ENCODE measurements at regions not wholly inside any gene's neighbourhood (a gene's known extent, or its start where the extent isn't known, plus 50 kb on each side); places are given as distances from the start of the nearest gene placed in this dataset.

GRCh38 chr5:130436430-130436829, 532.2 kb downstream of the CHSY3 start:
- Histone ChIP-seq H3K9me3 (no peaks in the 10 kb centered on the region), H3K4me1 (no peaks in the 10 kb centered on the region), H3K36me3 (no peaks in the 10 kb centered on the region), H3K27ac (no peak overlapping the region), H3K4me3 (no peak overlapping the region), H3K27me3 (no peaks in the 10 kb centered on the region)
- FAIRE-seq (no peak), DNase-seq (no peak), ATAC-seq (no peak)
- no peak for TF ChIP-seq CTCF (IDR thresholded peaks at IDR 0.05)
- WGBS, 2 donors, result 35 to 41% methylated on average over 1 of the region's 1 CpG
- intact Hi-C loops (cut with DNase I), result no loop called here

GRCh38 chr5:130427222-130427955, 523.1 kb downstream of the CHSY3 start:
- no peak for TF ChIP-seq CTCF (IDR thresholded peaks at IDR 0.05)
- ATAC-seq, result no peak
- no peak for FAIRE-seq
- 68 to 75% methylated on average over 6 of the region's 6 CpGs for WGBS, 2 donors
- Histone ChIP-seq H3K4me3 (no peak overlapping the region), H3K27ac (no peak overlapping the region), H3K27me3 (no peaks in the 10 kb centered on the region), H3K36me3 (no peaks in the 10 kb centered on the region), H3K9me3 (no peaks in the 10 kb centered on the region), H3K4me1 (no peaks in the 10 kb centered on the region)
- intact Hi-C loops (cut with DNase I), result no loop called here
- DNase-seq, result no peak

- ATAC-seq (no peak), FAIRE-seq (no peak), DNase-seq (no peak)
- Histone ChIP-seq H3K9me3 (no peaks in the 10 kb centered on the region), H3K4me1 (no peaks in the 10 kb centered on the region), H3K36me3 (no peaks in the 10 kb centered on the region), H3K27ac (no peak overlapping the region), H3K4me3 (no peak overlapping the region), H3K27me3 (no peaks in the 10 kb centered on the region)
- intact Hi-C loops (cut with DNase I), result no loop called here
- no peak for TF ChIP-seq CTCF (IDR thresholded peaks at IDR 0.05)
- WGBS, 2 donors, result 58 to 76% methylated on average over 2 of the region's 2 CpGs
These were observed 521.2 kb downstream of the CHSY3 start for GRCh38 chr5:130425424-130425823.

GRCh38 chr5:130424341-130424740, 520.1 kb downstream of the CHSY3 start:
- no peak overlapping the region for H3K4me3 ChIP-seq
- no peaks in the 10 kb centered on the region for H3K9me3 ChIP-seq
- FAIRE-seq (no peak), DNase-seq (no peak), ATAC-seq (no peak)
- WGBS, 2 donors, result 24 to 36% methylated on average over 2 of the region's 2 CpGs
- TF ChIP-seq CTCF (IDR thresholded peaks at IDR 0.05), result no peak
- no peak overlapping the region for H3K27ac ChIP-seq
- no peaks in the 10 kb centered on the region for H3K36me3 ChIP-seq
- no peaks in the 10 kb centered on the region for H3K27me3 ChIP-seq
- no peaks in the 10 kb centered on the region for H3K4me1 ChIP-seq
- intact Hi-C loops (cut with DNase I), result no loop called here

GRCh38 chr5:130402906-130403305, 498.6 kb downstream of the CHSY3 start:
- 39 to 48% methylated on average over 7 of the region's 7 CpGs for WGBS, 2 donors
- Histone ChIP-seq H3K36me3 (no peaks in the 10 kb centered on the region), H3K4me1 (no peaks in the 10 kb centered on the region), H3K9me3 (no peaks in the 10 kb centered on the region), H3K27me3 (no peaks in the 10 kb centered on the region), H3K4me3 (no peak overlapping the region), H3K27ac (no peak overlapping the region)
- DNase-seq (no peak), FAIRE-seq (no peak), ATAC-seq (no peak)
- no peak for TF ChIP-seq CTCF (IDR thresholded peaks at IDR 0.05)
- intact Hi-C loops (cut with DNase I), result no loop called here

Data from pancreas (tissue), 10 donors.